A549 (cell line): ENCODE measurements at regions not wholly inside any gene's neighbourhood (a gene's known extent, or its start where the extent isn't known, plus 50 kb on each side); places are given as distances from the start of the nearest gene placed in this dataset.

Source experiments
- ATAC-seq, 2 experiments: fragments of 200-7000 bp in 1 of 2; fragments of >200 bp in 1 of 2; cut with Nextera tagmentation in 1 of 2; cut with Tn5 transposase in 1 of 2; 3 replicates each; pipeline versions ENCODE4 v1.8.0 to v1.9.1; 2018 to 2020; ENCODE audit warnings: mild to moderate bottlenecking in 1 of 2, moderate library complexity in 1 of 2
- CTCF ChIA-PET: fragments of 300-600 bp; sonication (Branson Sonifier 250); formaldehyde crosslinking; extraction: SDS; loops from one replicate; lab custom pipeline; 2021; ENCODE audit warnings: antibody characterized with exemption, inconsistent platforms; lab: Yijun Ruan, JAX
- POLR2A ChIA-PET: fragments of 350-600 bp; formaldehyde crosslinking; extraction: SDS; loops from one replicate; lab custom pipeline; 2021; ENCODE audit warnings: antibody characterized with exemption, inconsistent platforms; lab: Yijun Ruan, JAX
- DNase-seq, 2 experiments: peaks; one replicate each; pipeline versions ENCODE4 v3.0.0 to v3.0.0-alpha.2; 2011 to 2016; ENCODE audit warnings: low read depth in 1 of 2, low spot score in 1 of 2
- FAIRE-seq: peaks from 2 replicates; lab custom pipeline; 2011; peaks lifted over from hg19 to GRCh38; lab: Jason Lieb, UNC
- H3K27ac ChIP-seq, 2 experiments: fragments of >200 bp; sonication (Bioruptor Twin); formaldehyde crosslinking; 3 replicates each; pipeline ENCODE4 v1.5.1; 2016 to 2017
- H3K4me1 ChIP-seq: fragments of >200 bp; sonication (Bioruptor Twin); formaldehyde crosslinking; 3 replicates; pipeline ENCODE4 v1.6.1; 2016
- H3K4me2 ChIP-seq: fragments of >200 bp; sonication (Bioruptor Twin); formaldehyde crosslinking; 3 replicates; pipeline ENCODE4 v1.6.1; 2016
- H3K4me3 ChIP-seq: fragments of >200 bp; sonication (Bioruptor Twin); formaldehyde crosslinking; 3 replicates; pipeline ENCODE4 v1.5.1; 2016
- H3K9me3 ChIP-seq: fragments of >200 bp; sonication (Bioruptor Twin); formaldehyde crosslinking; 3 replicates; pipeline ENCODE4 v1.6.1; 2016
- BCL3 ChIP-seq: fragments of >200 bp; sonication (Bioruptor Twin); formaldehyde crosslinking; IDR thresholded peaks from 3 replicates; pipeline ENCODE4 v1.6.1; 2016
- BHLHE40 ChIP-seq: IDR thresholded peaks from 2 replicates; pipeline ENCODE4 v1.6.1; 2012; ENCODE audit warnings: low read depth, low read length, inconsistent platforms
- CBX8 ChIP-seq: fragments of 200-600 bp; sonication (generic); IDR thresholded peaks from 2 replicates; pipeline ENCODE4 v1.6.1; 2016
- CHD2 ChIP-seq: fragments of 150-350 bp; IDR thresholded peaks from 2 replicates; pipeline ENCODE4 v1.6.1; 2014; ENCODE audit warnings: low read length; ENCODE audit not compliant: partially characterized antibody
- CTCF ChIP-seq: fragments of >200 bp; sonication (Bioruptor Twin); formaldehyde crosslinking; IDR thresholded peaks from 3 replicates; pipeline ENCODE4 v1.5.1; 2016
- EP300 ChIP-seq, 2 experiments: fragments of >200 bp; sonication (Bioruptor Twin); formaldehyde crosslinking; IDR thresholded peaks; 2 replicates in 1 of 2; 3 replicates in 1 of 2; pipeline ENCODE4 v1.6.1; 2016 to 2017
- ESRRA ChIP-seq: fragments of 150-350 bp; IDR thresholded peaks from 2 replicates; pipeline ENCODE4 v1.6.1; 2014; ENCODE audit warnings: mild to moderate bottlenecking, low read length, borderline replicate concordance
- FOSL2 ChIP-seq, 2 experiments: fragments of 450-650 bp in 1 of 2; fragments of >200 bp in 1 of 2; sonication (Bioruptor Twin) in 1 of 2; formaldehyde crosslinking; IDR thresholded peaks; 2 replicates each; pipeline versions ENCODE4 v1.5.0 to v1.6.1; 2016 to 2020; ENCODE audit warnings: mild to moderate bottlenecking in 1 of 2, moderate library complexity in 1 of 2
- HES2 ChIP-seq: fragments of >200 bp; sonication (Bioruptor Twin); formaldehyde crosslinking; IDR thresholded peaks from 2 replicates; pipeline ENCODE4 v1.6.1; 2016
- HEYL ChIP-seq: fragments of 250-450 bp; sonication (Bioruptor Pico); IDR thresholded peaks from 2 replicates; pipeline ENCODE4 v1.8.0; 2021; ENCODE audit warnings: mild to moderate bottlenecking, moderate library complexity
- HMGXB4 ChIP-seq: fragments of 250-450 bp; sonication (Bioruptor Pico); IDR thresholded peaks from 2 replicates; pipeline ENCODE4 v1.5.0; 2021; ENCODE audit warnings: mild to moderate bottlenecking, moderate library complexity, borderline replicate concordance
- HOXB13 ChIP-seq: fragments of 250-450 bp; sonication (Bioruptor Pico); IDR thresholded peaks from 2 replicates; pipeline ENCODE4 v1.5.0; 2020; ENCODE audit warnings: low read depth, mild to moderate bottlenecking, moderate library complexity
- JUNB ChIP-seq: fragments of >200 bp; sonication (Bioruptor Twin); formaldehyde crosslinking; IDR thresholded peaks from 2 replicates; pipeline ENCODE4 v1.6.1; 2016
- KDM1A ChIP-seq: fragments of 200-600 bp; sonication (generic); IDR thresholded peaks from 2 replicates; pipeline ENCODE4 v1.6.1; 2016; ENCODE audit warnings: low read depth, mild to moderate bottlenecking
- MAZ ChIP-seq: fragments of 150-350 bp; IDR thresholded peaks from 2 replicates; pipeline ENCODE4 v1.6.1; 2014; ENCODE audit warnings: antibody characterized with exemption, low read depth, low read length, borderline replicate concordance
- NFE2L2 ChIP-seq: fragments of 150-350 bp; conservative IDR thresholded peaks from 2 replicates; pipeline ENCODE4 v1.6.1; 2014; ENCODE audit warnings: low read length
- PHF8 ChIP-seq: fragments of 200-600 bp; sonication (generic); IDR thresholded peaks from 2 replicates; pipeline ENCODE4 v1.6.1; 2016; ENCODE audit warnings: low read depth, mild to moderate bottlenecking, antibody characterized with exemption, moderate library complexity, borderline replicate concordance
- RFX5 ChIP-seq: fragments of 450-650 bp; IDR thresholded peaks from 2 replicates; pipeline ENCODE4 v1.7.1; 2014; ENCODE audit warnings: antibody characterized with exemption, mild to moderate bottlenecking, moderate library complexity
- ZC3H11A ChIP-seq: fragments of 450-650 bp; IDR thresholded peaks from 2 replicates; pipeline ENCODE4 v1.6.1; 2014; ENCODE audit warnings: antibody characterized with exemption, mild to moderate bottlenecking
- ZNF302 ChIP-seq: fragments of 250-450 bp; sonication (Bioruptor Pico); IDR thresholded peaks from 2 replicates; pipeline ENCODE4 v1.9.0; 2021; ENCODE audit warnings: inconsistent platforms, mild to moderate bottlenecking, moderate library complexity
- WGBS: methylation state at CpG from one replicate; pipeline ENCODE4 v1.1.6; 2017; ENCODE audit errors: missing lambda C conversion rate; 5-methylcytosine and 5-hydroxymethylcytosine counted together

GRCh38 chr11:42555190-42555589 is 756.6 kb upstream of the API5 start (continued):
- TF ChIP-seq MAZ (no peak), HES2 (no peak), NFE2L2 (no peak), FOSL2 (IDR thresholded peaks at IDR 0.05) (no peak), FOSL2 (CRISPR knock-in tag; IDR thresholded peaks at IDR 0.05) (no peak), HMGXB4 (CRISPR knock-in tag) (no peak)

GRCh38 chr11:42571131-42571877 is 740.5 kb upstream of the API5 start:
- Histone ChIP-seq H3K4me1 (no peaks in the 10 kb centered on the region), H3K4me3 (no peak overlapping the region), H3K9me3 (no peaks in the 10 kb centered on the region), H3K4me2 (no peak overlapping the region)
- CTCF ChIA-PET = no interaction called here
- 64% methylated on average over 12 of the region's 12 CpGs for WGBS
- no peak for FAIRE-seq
- POLR2A ChIA-PET = no interaction called here
- TF ChIP-seq ZNF302 (CRISPR knock-in tag) = no peak
- no peak for TF ChIP-seq RFX5
- no peak for TF ChIP-seq EP300 (IDR thresholded peaks at IDR 0.05)
- no peak for TF ChIP-seq BHLHE40
- no peak for TF ChIP-seq ESRRA
- no peak for TF ChIP-seq ZC3H11A
- no peak for TF ChIP-seq KDM1A
- no peak for TF ChIP-seq CBX8
- no peak for TF ChIP-seq CTCF
- no peak for TF ChIP-seq HOXB13 (CRISPR knock-in tag)
- TF ChIP-seq PHF8 = no peak
- no peak for TF ChIP-seq HEYL (CRISPR knock-in tag)
- no peak for TF ChIP-seq CHD2
- TF ChIP-seq BCL3 = no peak
- no peak for TF ChIP-seq JUNB
- TF ChIP-seq, all 56 proteins: peak for 0
- DNase-seq (no peak), ATAC-seq (no peak)
- H3K27ac ChIP-seq = no peak overlapping the region
